IPS DF 6.9 (cell line): ENCODE measurements at regions not wholly inside any gene's neighbourhood (a gene's known extent, or its start where the extent isn't known, plus 50 kb on each side); places are given as distances from the start of the nearest gene placed in this dataset.
"Not testable (repeated sequence)": the region's sequence is repeated elsewhere in the genome, so short reads cannot be mapped to it uniquely, and the experiment has no call there.

ENCODE experiments used
- DNase-seq: peaks from one replicate; pipeline ENCODE4 v3.0.0-alpha.2; 2013; ENCODE audit warnings: low read depth, low spot score
- H3K27ac ChIP-seq: one replicate; pipeline ENCODE4 v1.5.1; 2013; ENCODE audit warnings: low read length, control low read depth
- H3K27me3 ChIP-seq: 2 replicates; pipeline ENCODE4 v1.6.1; 2013; ENCODE audit warnings: mild to moderate bottlenecking, low read length; ENCODE audit not compliant: control insufficient read depth, insufficient read depth
- H3K36me3 ChIP-seq: 2 replicates; pipeline ENCODE4 v1.6.1; 2013; ENCODE audit warnings: low read length; ENCODE audit not compliant: control insufficient read depth, insufficient read depth
- H3K4me1 ChIP-seq: 2 replicates; pipeline ENCODE4 v1.6.1; 2013; ENCODE audit warnings: low read length; ENCODE audit not compliant: control insufficient read depth, insufficient read depth
- H3K4me3 ChIP-seq: 2 replicates; pipeline ENCODE4 v1.5.1; 2013; ENCODE audit warnings: mild to moderate bottlenecking, low read length
- H3K9me3 ChIP-seq: 2 replicates; pipeline ENCODE4 v1.6.1; 2013; ENCODE audit warnings: low read length, inconsistent platforms; ENCODE audit not compliant: control insufficient read depth, insufficient read depth
- WGBS: extraction: QIAGEN DNeasy Blood & Tissue Kit; methylation state at CpG from one replicate; pipeline ENCODE4 v1.1.7; 2013; ENCODE audit warnings: mixed read lengths, missing lambda C conversion rate; ENCODE audit not compliant: insufficient read length, insufficient coverage; 5-methylcytosine and 5-hydroxymethylcytosine counted together

DNA sequence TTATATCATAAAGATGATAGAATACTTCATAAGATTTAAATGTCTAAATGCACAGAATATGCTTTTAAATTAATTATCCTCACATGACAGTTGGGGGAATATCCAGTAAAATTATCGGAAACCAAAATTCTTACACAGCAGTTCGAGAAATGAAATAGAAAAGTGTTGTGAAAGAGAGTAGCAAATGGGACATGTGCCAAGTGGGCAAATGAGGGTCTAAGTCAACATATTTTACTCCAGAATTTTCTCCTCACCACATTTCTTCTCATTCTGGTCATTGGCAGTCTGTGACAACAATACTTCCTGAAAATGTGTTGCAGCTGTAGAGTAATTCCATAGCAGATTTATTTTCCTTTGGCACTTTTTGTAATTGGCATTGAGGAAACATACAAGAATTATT, 945.2 kb upstream of the ADAMTS5 start:
- H3K4me3 ChIP-seq, H3K27me3 ChIP-seq, H3K4me1 ChIP-seq, H3K36me3 ChIP-seq, H3K27ac ChIP-seq, DNase-seq, H3K9me3 ChIP-seq: not testable (repeated sequence)
- no CpG with 5 or more reads among the region's 2 CpGs for WGBS

DNA sequence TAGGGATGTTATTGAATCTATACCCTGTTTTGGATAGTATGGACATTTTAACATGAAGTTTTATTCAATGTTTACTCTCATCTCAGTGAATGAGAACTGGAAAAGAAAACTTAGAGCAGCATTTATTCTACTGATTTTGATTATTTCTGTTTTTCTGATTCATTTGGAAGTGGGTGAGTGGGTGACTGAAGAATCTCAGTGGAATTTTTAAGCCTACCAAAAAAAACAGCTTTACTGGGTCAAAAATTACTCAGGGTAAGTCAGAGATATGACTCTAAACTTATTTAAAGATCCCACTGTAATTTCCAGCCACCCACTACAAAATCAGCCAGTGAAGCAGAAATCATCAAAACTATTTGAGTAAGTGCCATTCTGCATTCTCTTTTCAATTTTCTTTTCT, 942.6 kb upstream of the ADAMTS5 start:
- not testable (repeated sequence) for H3K27me3 ChIP-seq, H3K36me3 ChIP-seq, H3K4me3 ChIP-seq, H3K9me3 ChIP-seq, H3K27ac ChIP-seq, H3K4me1 ChIP-seq, DNase-seq

DNA sequence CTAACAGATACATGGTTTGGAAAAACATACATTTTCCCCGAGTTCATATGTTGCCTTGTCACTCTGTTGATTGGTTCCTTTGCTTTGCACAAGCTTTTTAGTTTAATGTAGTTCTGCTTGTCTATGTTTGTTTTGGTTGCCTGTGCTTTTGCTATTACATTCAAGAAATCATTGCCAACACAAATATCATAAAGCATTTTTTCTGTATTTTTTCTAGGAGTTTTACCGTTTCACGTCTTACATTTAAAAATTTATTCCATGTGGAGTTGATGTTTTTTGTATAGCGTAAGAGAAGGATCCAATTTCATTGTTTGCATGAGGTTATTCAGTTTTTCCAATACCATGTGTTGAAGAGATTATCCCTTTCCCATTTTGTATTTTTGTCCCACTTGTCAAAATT, 941.9 kb upstream of the ADAMTS5 start:
- no CpG with 5 or more reads among the region's 4 CpGs for WGBS
- not testable (repeated sequence) for H3K4me3 ChIP-seq, H3K27me3 ChIP-seq, H3K9me3 ChIP-seq, H3K27ac ChIP-seq, H3K4me1 ChIP-seq, H3K36me3 ChIP-seq, DNase-seq

DNA sequence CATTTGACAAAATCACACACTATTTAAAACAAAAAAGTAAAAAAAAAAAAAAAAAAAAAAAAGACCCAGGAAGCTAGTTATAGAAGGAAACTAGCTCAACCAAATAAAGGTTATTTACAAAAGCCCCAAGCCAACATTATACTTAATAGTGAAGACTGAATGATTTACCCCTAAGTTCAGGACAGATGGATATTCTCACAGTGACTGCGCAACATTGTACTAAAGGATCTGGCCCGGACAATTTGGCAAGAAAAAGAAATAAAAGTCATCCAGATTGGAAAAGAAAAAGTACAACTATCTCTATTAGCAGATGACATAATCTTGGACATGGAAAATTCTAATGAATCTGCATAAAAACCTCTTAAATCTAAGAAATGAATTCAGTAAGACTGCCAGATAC, 936.0 kb upstream of the ADAMTS5 start:
- not testable (repeated sequence) for H3K27ac ChIP-seq, H3K9me3 ChIP-seq, H3K27me3 ChIP-seq, H3K4me1 ChIP-seq, H3K4me3 ChIP-seq, H3K36me3 ChIP-seq, DNase-seq
- no CpG with 5 or more reads among the region's 2 CpGs for WGBS

DNA sequence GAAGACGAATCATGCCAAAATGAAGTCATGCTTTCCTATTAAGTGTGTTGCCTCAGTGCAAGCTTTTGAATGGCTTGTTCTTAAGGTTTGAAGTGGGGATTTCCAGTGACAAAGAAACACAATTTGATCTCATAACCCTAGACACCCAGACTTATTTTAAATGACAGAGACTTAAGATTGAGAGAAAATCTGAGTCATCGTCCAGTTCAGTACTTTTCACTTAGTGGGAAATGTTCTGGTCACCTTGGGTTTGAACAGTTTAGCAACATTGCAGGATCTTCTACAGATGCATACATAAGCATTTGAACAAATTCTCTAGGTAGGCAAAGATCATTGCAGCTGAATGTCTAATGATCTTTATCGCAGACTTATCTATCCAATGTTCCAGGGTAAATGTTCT, 926.7 kb upstream of the ADAMTS5 start:
- not testable (repeated sequence) for DNase-seq, H3K4me3 ChIP-seq, H3K9me3 ChIP-seq, H3K36me3 ChIP-seq, H3K27ac ChIP-seq, H3K4me1 ChIP-seq, H3K27me3 ChIP-seq
- WGBS: no CpG with 5 or more reads among the region's 3 CpGs

DNA sequence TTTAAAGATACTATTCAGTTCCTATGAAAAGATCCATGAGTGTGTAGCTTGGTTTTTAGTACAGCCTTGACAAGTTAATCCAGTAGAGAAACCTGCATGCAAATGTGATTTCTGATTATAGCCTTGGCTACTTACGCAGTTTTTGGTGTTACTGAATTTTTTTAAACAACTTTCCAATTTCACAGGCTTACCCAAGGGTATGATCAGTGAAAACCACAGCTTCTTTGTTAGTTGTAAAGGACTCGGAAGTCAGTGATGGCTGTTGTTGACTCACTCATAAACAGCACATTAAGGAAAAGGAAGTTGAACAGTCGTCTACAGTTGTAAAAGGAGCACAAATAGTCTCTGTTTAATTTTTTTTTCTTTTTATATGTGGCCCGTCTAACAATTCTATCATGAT, 924.6 kb upstream of the ADAMTS5 start:
- H3K27ac ChIP-seq, H3K9me3 ChIP-seq, H3K4me3 ChIP-seq, H3K36me3 ChIP-seq, H3K4me1 ChIP-seq, DNase-seq, H3K27me3 ChIP-seq: not testable (repeated sequence)
- no CpG with 5 or more reads among the region's 4 CpGs for WGBS

DNA sequence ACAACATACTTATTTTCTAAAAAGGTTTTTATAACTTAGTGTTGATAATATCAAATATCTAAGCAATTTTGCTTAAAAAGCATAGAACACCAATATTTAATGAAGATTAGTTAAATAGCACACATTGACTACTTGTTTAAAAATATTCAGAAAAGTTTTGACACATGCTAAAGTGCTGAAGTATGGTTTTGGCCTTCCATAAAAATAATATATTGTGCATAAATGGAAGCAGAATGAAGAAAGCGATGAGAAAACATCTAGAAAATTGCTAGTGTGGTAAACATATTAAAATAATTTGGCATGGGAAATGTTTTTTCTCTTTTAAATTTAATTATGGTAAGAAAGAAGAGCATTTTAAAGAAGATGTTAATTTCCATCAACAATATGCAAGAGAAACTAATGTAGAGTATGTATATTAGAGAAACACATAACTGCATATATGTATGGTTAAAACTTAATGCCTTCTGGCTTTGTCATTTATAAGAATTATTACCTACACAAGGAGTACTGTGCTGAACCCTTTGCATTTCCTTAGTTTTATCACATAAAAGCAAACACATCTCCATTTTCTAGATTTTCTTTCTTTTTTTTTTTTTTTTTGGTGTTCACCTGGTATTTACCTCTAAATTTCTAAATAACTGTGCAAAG, 921.0 kb upstream of the ADAMTS5 start:
- H3K36me3 ChIP-seq, H3K4me3 ChIP-seq, H3K27me3 ChIP-seq, H3K4me1 ChIP-seq, DNase-seq, H3K9me3 ChIP-seq, H3K27ac ChIP-seq: not testable (repeated sequence)
- WGBS: no CpG with 5 or more reads among the region's 1 CpG

DNA sequence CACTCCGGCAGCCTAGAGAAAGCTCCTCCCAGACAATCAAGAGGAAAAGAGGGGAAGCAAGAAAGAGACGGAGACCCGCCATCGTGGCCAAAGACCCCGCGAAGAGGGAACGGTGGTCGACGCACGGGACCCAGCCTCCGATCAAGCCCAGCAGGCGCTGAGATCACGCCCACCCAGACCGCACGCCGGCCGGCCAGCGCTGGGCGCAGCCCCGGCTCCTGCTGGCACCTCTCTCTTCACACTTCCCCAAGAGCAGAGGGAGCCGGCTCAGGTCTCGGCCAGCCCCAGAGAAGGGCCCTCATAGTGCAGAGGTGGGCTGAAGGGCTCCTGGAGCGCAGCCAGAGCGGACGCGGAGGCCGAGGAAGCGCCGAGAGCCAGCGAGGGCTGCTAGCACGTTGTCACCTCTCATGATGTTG, 918.4 kb upstream of the ADAMTS5 start:
- DNase-seq: no peak
- Histone ChIP-seq H3K36me3 (no peaks in the 10 kb centered on the region), H3K4me3 (no peak overlapping the region), H3K9me3 (no peaks in the 10 kb centered on the region), H3K4me1 (no peaks in the 10 kb centered on the region), H3K27ac (no peak overlapping the region), H3K27me3 (no peaks in the 10 kb centered on the region)
- no CpG with 5 or more reads among the region's 31 CpGs for WGBS

DNA sequence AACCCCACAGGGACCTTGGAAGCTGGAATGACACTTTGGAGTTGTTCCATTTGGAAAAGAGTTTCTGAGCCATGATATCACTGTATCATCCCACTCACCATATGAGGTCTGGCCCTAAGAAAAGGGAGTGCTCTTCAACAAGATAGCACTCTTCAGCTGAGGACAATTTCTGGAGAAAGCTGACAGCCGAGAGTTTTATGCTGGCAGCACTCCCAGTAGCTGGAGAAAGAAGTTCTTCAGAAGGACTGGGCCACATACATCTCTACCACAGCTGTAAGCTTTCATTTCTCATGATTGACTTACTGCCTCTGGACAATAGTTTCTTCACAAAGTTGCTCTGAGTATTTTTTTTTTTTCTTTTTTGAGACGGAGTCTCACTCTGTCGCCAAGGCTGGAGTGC, 914.4 kb upstream of the ADAMTS5 start:
- no CpG with 5 or more reads among the region's 3 CpGs for WGBS
- not testable (repeated sequence) for H3K27ac ChIP-seq, H3K4me1 ChIP-seq, H3K9me3 ChIP-seq, DNase-seq, H3K27me3 ChIP-seq, H3K36me3 ChIP-seq, H3K4me3 ChIP-seq

DNA sequence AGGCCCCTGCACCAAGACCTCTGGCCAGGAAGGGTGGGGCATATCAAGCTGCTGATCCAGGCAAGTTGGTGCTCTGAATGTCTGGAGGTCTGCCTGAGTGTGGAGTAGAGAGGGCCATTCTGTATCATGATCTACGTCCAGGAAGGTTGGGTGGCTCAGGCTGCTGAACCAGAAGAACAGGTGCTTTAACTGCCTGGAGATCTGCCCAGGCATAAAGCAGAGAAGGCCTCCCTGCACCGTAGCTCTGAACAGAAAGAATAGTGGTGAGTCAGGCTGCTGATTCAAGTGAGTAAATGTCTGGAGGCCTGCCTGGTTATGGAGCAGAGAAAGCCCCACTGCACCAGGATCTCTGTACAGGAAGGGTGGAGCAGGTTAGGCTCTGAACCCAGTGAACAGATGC, 905.5 kb upstream of the ADAMTS5 start:
- H3K27me3 ChIP-seq, H3K4me3 ChIP-seq, DNase-seq, H3K9me3 ChIP-seq, H3K36me3 ChIP-seq, H3K4me1 ChIP-seq, H3K27ac ChIP-seq: not testable (repeated sequence)
- no CpG with 5 or more reads among the region's 2 CpGs for WGBS

DNA sequence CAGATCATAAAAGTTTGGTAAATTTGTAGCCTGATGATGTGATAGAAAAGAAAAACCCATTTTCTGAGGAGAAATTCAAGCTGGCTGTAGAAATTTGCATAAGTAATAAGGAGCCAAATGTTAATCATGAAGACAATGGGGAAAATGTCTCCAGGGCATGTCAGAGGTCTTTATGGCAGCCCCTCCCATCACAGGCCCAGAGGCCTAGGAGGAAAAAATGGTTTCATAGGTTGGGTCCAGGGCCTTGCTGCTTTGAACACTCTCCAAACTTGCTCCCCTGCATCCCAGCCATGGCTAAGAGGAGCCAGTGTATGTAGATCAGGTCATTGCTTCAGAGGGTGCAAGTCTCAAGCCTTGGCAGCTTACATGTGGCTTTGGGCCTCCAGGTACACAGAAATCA, 903.9 kb upstream of the ADAMTS5 start:
- not testable (repeated sequence) for H3K4me3 ChIP-seq, H3K36me3 ChIP-seq, DNase-seq, H3K9me3 ChIP-seq, H3K4me1 ChIP-seq, H3K27ac ChIP-seq, H3K27me3 ChIP-seq
